Esophagus muscularis mucosa (tissue), 4 donors: ENCODE measurements at regions not wholly inside any gene's neighbourhood (a gene's known extent, or its start where the extent isn't known, plus 50 kb on each side); places are given as distances from the start of the nearest gene placed in this dataset.
A peak's percentile ranks its signal among the peaks of the same experiment; 100 is the strongest.

Experiments used
- DNase-seq: peaks from one replicate; pipeline ENCODE4 v3.0.0-alpha.2; 2017; ENCODE audit errors: extremely low spot score
- H3K27ac ChIP-seq, 4 donors: fragments of 200-600 bp; sonication (generic); replicated peaks in 1 of 4; 1 replicate in 3 of 4; 2 replicates in 1 of 4; pipeline ENCODE4 v1.5.1; 2016 to 2019; ENCODE audit warnings: mild to moderate bottlenecking in 1 of 4
- H3K27me3 ChIP-seq, 4 donors: fragments of 200-600 bp; sonication (generic); one replicate each; pipeline versions ENCODE4 v1.5.1 to v1.6.0; 2016 to 2019
- H3K36me3 ChIP-seq, 4 donors: fragments of 200-600 bp; sonication (generic); one replicate each; pipeline ENCODE4 v1.5.1; 2016 to 2019
- H3K4me1 ChIP-seq, 4 donors: fragments of 200-600 bp; sonication (generic); one replicate each; pipeline ENCODE4 v1.5.1; 2016 to 2019
- H3K4me3 ChIP-seq, 4 donors: fragments of 200-600 bp; sonication (generic); 1 replicate in 2 of 4; 2 replicates in 2 of 4; pipeline ENCODE4 v1.5.1; 2016 to 2019; ENCODE audit warnings: mild to moderate bottlenecking in 4 of 4, moderate library complexity in 1 of 4
- H3K9me3 ChIP-seq, 4 donors: fragments of 200-600 bp; sonication (generic); 1 replicate in 3 of 4; 2 replicates in 1 of 4; pipeline ENCODE4 v1.5.1; 2016 to 2019
- CTCF ChIP-seq, 3 experiments: fragments of 200-600 bp in 2 of 3; fragments of 450-650 bp in 1 of 3; sonication (generic) in 2 of 3; IDR thresholded peaks; one replicate each; pipeline ENCODE4 v1.5.1; 2017 to 2019; ENCODE audit warnings: antibody characterized with exemption in 3 of 3, mild to moderate bottlenecking in 2 of 3, moderate library complexity in 1 of 3
- EP300 ChIP-seq: sonication (generic); formaldehyde crosslinking; IDR thresholded peaks from one replicate; pipeline ENCODE4 v1.6.1; 2017; ENCODE audit warnings: antibody characterized with exemption
- POLR2A ChIP-seq: fragments of 450-650 bp; IDR thresholded peaks from one replicate; pipeline ENCODE4 v1.6.1; 2017; ENCODE audit warnings: antibody characterized with exemption, moderate library complexity, mild to moderate bottlenecking, low read depth
- POLR2AphosphoS5 ChIP-seq, 2 donors: sonication (generic); formaldehyde crosslinking; IDR thresholded peaks; one replicate each; pipeline ENCODE4 v1.6.1; 2017; ENCODE audit warnings: antibody characterized with exemption in 2 of 2
- WGBS: methylation state at CpG from one replicate; pipeline ENCODE4 v1.1.5; 2018; 5-methylcytosine and 5-hydroxymethylcytosine counted together
- intact Hi-C: fragments of 100-400 bp; cut with DNase I; formaldehyde crosslinking; loops from one replicate; pipeline ENCODE4 v1.15.1; 2023

GRCh38 chr14:62118871-62119270 is 356.7 kb downstream of the SNAPC1 start:
- intact Hi-C loops, result no loop called here
- no peak for TF ChIP-seq EP300
- TF ChIP-seq POLR2A, result no peak
- no peak for TF ChIP-seq CTCF (IDR thresholded peaks at IDR 0.05)
- no peak for TF ChIP-seq POLR2AphosphoS5 (IDR thresholded peaks at IDR 0.05)

GRCh38 chr14:62123961-62124360 is 361.7 kb downstream of the SNAPC1 start:
- Histone ChIP-seq H3K27me3 (peaks cover 0 to 49% (median 7%) of the 10 kb centered on the region in 4 donors), H3K27ac (no peak overlapping the region), H3K36me3 (no peaks in the 10 kb centered on the region), H3K9me3 (no peaks in the 10 kb centered on the region), H3K4me3 (no peak overlapping the region), H3K4me1 (no peaks in the 10 kb centered on the region)
- no peak for DNase-seq
- WGBS, result 91% methylated on average over 2 of the region's 2 CpGs
- intact Hi-C loops, result loop anchor here (10.0 kb wide), 1 partner anchor 669 kb away; no protein-coding TSS in a partner anchor
- no peak for TF ChIP-seq POLR2AphosphoS5 (IDR thresholded peaks at IDR 0.05)
- TF ChIP-seq EP300, result no peak
- TF ChIP-seq POLR2A, result no peak
- no peak for TF ChIP-seq CTCF (IDR thresholded peaks at IDR 0.05)

More at GRCh38 chr14:62118871-62119270, 356.7 kb downstream of the SNAPC1 start:
- Histone ChIP-seq H3K4me1 (peaks cover 9 to 15% (median 14%) of the 10 kb centered on the region in 4 donors), H3K27me3 (peaks cover 4 to 69% (median 23%) of the 10 kb centered on the region in 4 donors), H3K9me3 (no peaks in the 10 kb centered on the region), H3K36me3 (no peaks in the 10 kb centered on the region), H3K27ac (no peak overlapping the region), H3K4me3 (no peak overlapping the region)
- no peak for DNase-seq
- WGBS, result 58% methylated on average over 6 of the region's 6 CpGs

- H3K36me3 ChIP-seq, result no peaks in the 10 kb centered on the region
- H3K4me3 ChIP-seq, result no peak overlapping the region
- H3K27me3 ChIP-seq, result peaks cover 0 to 30% (median 0%) of the 10 kb centered on the region in 4 donors
- no peak for DNase-seq
- H3K9me3 ChIP-seq, result no peaks in the 10 kb centered on the region
- TF ChIP-seq EP300 (no peak), POLR2A (no peak), CTCF (IDR thresholded peaks at IDR 0.05) (no peak), POLR2AphosphoS5 (IDR thresholded peaks at IDR 0.05) (no peak)
- intact Hi-C loops, result loop anchor here (10.0 kb wide), 1 partner anchor 671 kb away; no protein-coding TSS in a partner anchor
- H3K4me1 ChIP-seq, result no peaks in the 10 kb centered on the region
- no peak overlapping the region for H3K27ac ChIP-seq
These were observed 363.6 kb downstream of the SNAPC1 start for GRCh38 chr14:62125793-62126192.

- WGBS, result 12% methylated on average over 7 of the region's 7 CpGs
- intact Hi-C loops, result loop anchor here (10.0 kb wide), 1 partner anchor 672 kb away; no protein-coding TSS in a partner anchor
- no peak for DNase-seq
- H3K27me3 ChIP-seq, result peaks cover 0 to 21% (median 0%) of the 10 kb centered on the region in 4 donors
- H3K4me3 ChIP-seq, result no peak overlapping the region
- TF ChIP-seq POLR2A (no peak), CTCF (IDR thresholded peaks at IDR 0.05) (peak; percentile 38 to 75 (median 55))
- no peaks in the 10 kb centered on the region for H3K4me1 ChIP-seq
- H3K36me3 ChIP-seq, result no peaks in the 10 kb centered on the region
- no peak overlapping the region for H3K27ac ChIP-seq
- H3K9me3 ChIP-seq, result no peaks in the 10 kb centered on the region
These were observed 364.8 kb downstream of the SNAPC1 start for GRCh38 chr14:62126879-62127478.

GRCh38 chr14:62130441-62130840 is 368.2 kb downstream of the SNAPC1 start:
- 75% methylated on average over 4 of the region's 4 CpGs for WGBS
- intact Hi-C loops, result no loop called here
- Histone ChIP-seq H3K27me3 (peaks cover 0 to 20% (median 0%) of the 10 kb centered on the region in 4 donors), H3K4me1 (no peaks in the 10 kb centered on the region), H3K4me3 (no peak overlapping the region), H3K36me3 (no peaks in the 10 kb centered on the region), H3K27ac (no peak overlapping the region), H3K9me3 (no peaks in the 10 kb centered on the region)
- TF ChIP-seq POLR2A, result no peak
- TF ChIP-seq EP300, result no peak
- TF ChIP-seq POLR2AphosphoS5 (IDR thresholded peaks at IDR 0.05), result no peak
- TF ChIP-seq CTCF (IDR thresholded peaks at IDR 0.05), result no peak
- no peak for DNase-seq
